DMS114 treated with DMSO at 0.1 percent for 48 hours (cell line): ENCODE measurements at regions not wholly inside any gene's neighbourhood (a gene's known extent, or its start where the extent isn't known, plus 50 kb on each side); places are given as distances from the start of the nearest gene placed in this dataset.
"Not testable (repeated sequence)": the region's sequence is repeated elsewhere in the genome, so short reads cannot be mapped to it uniquely, and the experiment has no call there.

Experiments used
- DNase-seq: peaks from one replicate; lab custom pipeline; 2025; ENCODE audit not compliant: unreplicated experiment; lab: John Stamatoyannopoulos, UW

GRCh38 chr18:8499810-8500675 is 109.2 kb upstream of the RAB12 start:
- no peak for DNase-seq

DNA sequence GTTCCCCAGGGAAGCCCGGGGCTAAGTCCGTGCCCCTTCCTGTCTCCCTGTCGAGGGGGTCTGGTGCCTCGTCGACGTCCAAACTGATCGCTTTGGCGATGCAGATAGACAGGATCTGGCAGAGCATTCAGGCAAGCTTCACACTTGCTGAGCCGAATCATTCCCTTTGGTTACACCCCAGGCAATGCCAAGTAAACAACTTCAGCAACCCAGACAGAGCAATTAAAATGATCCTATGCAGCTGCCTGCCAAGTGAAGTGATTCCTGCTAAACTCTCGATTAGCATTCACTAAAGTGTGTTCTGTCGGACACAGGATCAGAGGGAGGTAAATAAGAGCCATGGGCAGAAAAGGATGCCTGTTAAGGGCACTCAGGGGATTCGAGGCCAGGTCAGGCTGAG is 108.2 kb upstream of the RAB12 start:
- DNase-seq: no peak

- DNase-seq: no peak
Observed at GRCh38 chr18:8503248-8503647, 106.0 kb upstream of the RAB12 start.

DNA sequence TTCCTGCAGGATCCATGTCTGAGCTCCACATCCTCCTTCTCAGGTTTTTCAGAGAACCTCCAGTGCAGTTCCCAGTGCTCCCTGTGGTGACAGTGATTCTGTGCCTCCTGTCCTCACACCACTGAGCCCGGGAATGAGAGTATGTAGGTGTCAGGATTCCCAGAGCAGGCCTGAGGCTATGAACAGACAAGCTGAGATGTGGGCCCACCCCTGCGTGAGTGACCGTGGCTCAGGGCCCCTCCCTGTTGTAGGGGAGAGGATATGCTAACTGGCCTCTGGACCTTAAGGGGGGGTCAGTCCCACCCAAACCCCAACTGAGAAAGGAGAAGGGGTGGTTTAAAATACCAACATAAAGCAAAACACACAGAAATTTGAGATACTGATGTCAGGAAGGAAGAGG is 104.8 kb upstream of the RAB12 start:
- no peak for DNase-seq

GRCh38 chr18:8504880-8505435 is 104.3 kb upstream of the RAB12 start:
- DNase-seq: no peak

- no peak for DNase-seq
Observed at GRCh38 chr18:8506251-8507049, 102.8 kb upstream of the RAB12 start.

DNA sequence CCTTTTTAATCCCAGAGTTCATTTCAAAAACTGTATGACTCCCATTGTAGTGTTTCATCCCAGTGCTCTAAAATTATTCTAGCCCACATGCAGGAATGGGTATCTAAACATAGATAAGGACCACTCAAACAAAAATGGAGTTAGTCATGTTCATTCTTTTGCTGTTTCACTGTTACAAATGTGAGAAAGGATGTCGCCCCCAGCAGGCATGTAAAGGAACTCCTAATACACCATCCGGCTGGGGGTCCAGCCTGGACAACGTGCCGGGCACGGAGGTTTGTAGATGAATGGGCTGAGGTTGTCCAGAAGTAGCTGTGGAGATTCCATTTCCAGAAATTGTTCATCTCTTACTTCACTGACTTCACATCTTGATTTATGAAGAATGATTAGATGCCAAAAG is 101.9 kb upstream of the RAB12 start:
- no peak for DNase-seq

DNA sequence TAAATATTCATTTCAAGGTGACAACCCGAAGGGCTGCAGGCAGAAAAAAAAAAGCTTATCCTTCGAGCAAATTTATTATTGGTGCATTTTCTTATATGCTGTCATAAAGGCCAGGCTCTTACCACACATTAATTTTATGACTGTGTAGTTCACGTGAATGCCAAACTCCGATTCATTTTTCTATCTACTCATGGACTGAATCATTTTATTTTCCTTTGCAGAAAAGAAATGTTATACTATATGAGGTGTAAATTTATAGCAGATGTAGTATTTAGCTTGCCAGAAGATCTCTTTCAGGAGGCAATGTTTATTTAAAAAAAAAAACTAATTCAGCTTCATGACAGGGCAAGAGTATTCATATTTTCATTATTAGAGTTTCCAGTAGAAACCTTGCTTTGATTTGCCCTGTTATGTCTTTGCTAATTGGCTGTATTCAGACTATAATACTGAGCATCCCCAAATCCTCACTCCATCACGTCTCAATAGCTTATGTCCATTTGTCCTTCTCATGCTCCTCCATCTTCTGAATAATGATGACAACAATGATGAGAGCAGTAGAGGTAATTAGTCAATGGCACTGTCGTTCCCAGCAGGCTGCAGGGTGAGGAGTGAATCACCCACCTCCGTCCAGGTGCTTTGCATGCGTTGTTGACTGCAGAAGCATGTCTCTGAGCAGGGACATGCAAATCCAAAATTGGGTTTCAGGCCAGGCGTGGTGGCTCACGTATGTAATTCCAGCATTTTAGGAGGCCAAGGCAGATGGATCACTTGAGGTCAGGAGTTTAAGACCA is 101.1 kb upstream of the RAB12 start:
- DNase-seq: no peak

- DNase-seq: no peak
Observed at GRCh38 chr18:8513249-8513648, 96.0 kb upstream of the RAB12 start.

GRCh38 chr18:8514409-8514808 is 94.8 kb upstream of the RAB12 start:
- no peak for DNase-seq

- no peak for DNase-seq
Observed at GRCh38 chr18:8515142-8515865, 93.9 kb upstream of the RAB12 start.

GRCh38 chr18:8516371-8517250 is 92.6 kb upstream of the RAB12 start:
- DNase-seq: no peak

DNA sequence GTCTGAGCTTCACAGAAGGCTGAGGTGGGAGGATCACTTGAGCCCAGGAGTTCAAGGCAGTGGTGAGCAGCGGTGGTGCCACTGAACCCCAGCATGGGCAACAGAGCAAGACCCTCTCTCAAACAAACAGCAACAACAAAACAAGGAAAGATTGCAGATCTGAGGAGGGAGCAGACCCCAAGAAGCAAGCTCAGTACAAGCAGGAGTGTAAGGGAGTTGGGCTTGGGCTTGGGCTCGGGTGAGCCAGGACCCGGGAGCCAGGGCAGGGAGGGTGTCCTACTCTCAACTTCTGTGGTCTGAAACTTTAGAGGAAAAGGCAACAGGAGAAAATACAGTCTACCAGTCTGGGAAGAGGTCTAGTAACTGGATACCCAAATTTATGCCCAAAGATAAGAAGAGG is 92.0 kb upstream of the RAB12 start:
- DNase-seq: no peak

DNA sequence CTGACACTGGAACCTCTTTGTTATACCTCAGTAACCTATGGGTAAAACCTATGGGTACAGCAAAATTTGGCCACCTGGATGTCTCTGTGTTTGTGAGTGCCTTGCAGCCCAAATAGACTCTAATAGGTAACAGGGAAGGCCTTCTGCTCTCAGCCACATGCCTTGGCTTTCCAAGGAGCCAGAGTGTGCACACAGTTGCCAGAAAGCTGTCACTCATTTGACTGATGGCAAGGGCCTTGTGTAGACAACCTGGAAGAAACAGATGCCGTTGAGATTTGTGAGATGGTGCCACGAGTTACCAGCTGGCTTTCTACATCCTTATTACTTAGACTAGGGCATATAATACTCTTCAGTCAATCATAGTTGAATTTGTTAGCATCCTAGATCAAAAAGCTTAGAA is 90.1 kb upstream of the RAB12 start:
- DNase-seq: no peak

GRCh38 chr18:8520266-8520665 is 89.0 kb upstream of the RAB12 start:
- DNase-seq: no peak

DNA sequence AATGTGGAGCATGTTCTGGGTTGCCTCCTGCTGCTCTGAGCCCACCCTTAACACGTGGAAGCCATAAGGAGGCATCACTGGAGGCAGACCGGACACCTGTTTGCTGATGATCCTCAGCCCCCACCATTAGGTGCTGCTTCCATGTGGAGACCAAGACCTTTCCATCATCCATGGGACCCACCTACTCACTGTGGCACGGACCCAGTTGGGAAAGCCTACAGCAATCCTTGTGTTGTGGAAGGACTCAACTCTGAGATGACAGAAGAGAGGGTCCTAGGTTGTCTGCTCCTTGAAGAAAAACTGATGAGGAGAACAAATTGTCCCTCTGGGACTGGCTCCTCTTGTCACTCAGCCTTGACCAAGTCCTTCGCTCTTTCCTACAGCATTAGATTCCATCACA is 86.5 kb upstream of the RAB12 start:
- no peak for DNase-seq

- DNase-seq: no peak
Observed at GRCh38 chr18:8525692-8526091, 83.5 kb upstream of the RAB12 start.

- no peak for DNase-seq
Observed at GRCh38 chr18:8526332-8526731, 82.9 kb upstream of the RAB12 start.

DNA sequence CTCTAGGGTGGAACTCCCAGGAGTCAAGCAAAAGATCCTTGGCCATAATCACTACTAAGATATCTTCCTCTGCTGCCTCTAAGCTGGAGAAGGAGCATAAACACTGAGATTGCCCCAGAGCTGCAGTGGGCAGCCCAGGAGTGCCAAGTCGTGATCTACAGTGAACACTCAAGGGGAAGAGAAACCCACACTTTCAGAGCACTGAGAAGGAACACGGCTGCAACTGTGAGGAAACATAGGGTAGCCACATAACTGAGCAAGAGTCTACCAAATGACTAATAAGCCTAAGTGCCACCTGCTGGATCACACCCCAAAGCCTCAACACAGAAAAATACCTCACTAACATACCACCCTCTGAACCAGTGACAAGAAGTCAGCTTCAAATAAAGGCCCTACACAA is 79.6 kb upstream of the RAB12 start:
- DNase-seq: no peak

GRCh38 chr18:8531084-8531483 is 78.2 kb upstream of the RAB12 start:
- not testable (repeated sequence) for DNase-seq
